Stimulated activated CD4-positive, alpha-beta T cell treated with anti-CD3 and anti-CD28 coated beads, Interleukin-2, amount 100 ng/mL, for 24 hours (primary cell): ENCODE measurements at regions not wholly inside any gene's neighbourhood (a gene's known extent, or its start where the extent isn't known, plus 50 kb on each side); places are given as distances from the start of the nearest gene placed in this dataset.
"Not testable (repeated sequence)": the region's sequence is repeated elsewhere in the genome, so short reads cannot be mapped to it uniquely, and the experiment has no call there.

Source experiments
- DNase-seq, 2 donors: peaks; one replicate each; pipeline ENCODE4 v3.0.0-alpha.2; 2020

DNA sequence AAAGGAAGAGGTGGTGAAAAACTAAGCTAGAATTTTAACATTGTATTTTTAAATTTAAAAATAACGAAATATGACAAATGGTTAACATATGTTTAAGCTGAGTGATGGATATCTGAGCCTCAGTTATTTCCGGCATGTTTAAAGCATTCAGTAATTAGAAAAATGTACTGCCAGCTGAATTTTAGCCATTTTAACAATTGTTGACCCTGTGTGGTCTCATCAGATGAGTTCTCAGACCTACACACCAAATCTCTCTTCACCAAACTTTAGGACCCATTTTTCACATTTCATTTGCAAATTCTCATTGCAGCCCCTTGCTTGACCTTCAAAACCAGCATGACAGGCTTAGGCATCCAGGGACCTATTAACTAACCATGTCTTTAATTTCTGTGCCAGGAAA, 91.5 kb upstream of the RGPD4 start:
- no peak for DNase-seq

DNA sequence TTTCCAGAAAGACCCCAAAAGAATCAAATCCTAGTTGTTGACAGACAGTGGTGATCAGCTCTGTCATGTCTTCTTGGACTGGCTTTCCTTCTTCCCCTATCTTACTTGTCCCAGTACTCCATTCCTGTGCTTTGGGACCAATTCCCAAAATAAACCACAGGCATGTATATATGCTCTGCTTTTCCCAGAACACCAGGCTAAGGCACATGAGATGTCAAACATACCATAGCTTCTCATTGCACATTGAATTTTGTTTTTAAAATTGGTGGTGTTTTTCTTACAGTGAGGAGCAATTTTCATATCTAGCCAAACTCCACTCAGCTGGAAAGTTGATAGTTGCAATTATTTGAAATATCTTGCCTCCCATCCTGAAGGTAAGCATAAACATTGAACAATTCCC, 88.9 kb upstream of the RGPD4 start:
- DNase-seq, result no peak

DNA sequence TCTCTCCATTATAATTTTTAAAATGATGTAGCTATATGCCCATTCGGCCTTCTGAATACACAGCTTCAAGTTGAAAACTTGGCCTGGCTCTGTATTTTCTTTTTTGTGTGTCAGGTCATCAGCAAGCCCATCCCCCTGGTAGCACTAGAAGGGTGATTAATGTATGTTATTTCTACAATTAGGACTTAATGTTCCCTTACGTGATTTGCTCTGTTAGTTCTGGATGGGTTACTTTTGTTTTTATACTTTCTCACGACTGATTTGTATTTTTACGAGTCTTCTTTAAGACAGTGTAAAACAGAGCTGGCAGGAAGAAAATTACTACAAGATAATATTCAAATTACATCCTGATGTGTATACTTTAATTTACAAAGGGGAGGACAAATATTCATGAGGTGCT, 88.4 kb upstream of the RGPD4 start:
- DNase-seq, result no peak

DNA sequence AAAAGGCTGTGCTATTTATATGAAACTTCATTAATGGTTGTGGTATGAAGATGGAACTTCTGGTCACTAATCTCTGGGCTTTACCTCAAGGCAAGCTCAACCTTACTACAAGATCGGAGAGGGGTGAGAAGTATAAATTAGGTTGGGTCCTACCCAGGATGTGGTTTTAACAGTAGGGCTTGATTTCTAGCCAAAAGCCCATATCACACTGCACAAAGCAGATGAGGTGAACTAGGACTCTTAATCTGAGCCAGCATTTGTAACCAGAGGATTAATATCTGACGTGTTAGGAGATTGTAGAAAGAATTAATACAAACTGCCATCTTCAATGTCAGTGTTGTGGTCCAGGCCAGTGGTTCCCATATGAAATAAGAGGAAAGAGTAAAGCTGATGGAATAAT, 86.4 kb upstream of the RGPD4 start:
- DNase-seq, result no peak

DNA sequence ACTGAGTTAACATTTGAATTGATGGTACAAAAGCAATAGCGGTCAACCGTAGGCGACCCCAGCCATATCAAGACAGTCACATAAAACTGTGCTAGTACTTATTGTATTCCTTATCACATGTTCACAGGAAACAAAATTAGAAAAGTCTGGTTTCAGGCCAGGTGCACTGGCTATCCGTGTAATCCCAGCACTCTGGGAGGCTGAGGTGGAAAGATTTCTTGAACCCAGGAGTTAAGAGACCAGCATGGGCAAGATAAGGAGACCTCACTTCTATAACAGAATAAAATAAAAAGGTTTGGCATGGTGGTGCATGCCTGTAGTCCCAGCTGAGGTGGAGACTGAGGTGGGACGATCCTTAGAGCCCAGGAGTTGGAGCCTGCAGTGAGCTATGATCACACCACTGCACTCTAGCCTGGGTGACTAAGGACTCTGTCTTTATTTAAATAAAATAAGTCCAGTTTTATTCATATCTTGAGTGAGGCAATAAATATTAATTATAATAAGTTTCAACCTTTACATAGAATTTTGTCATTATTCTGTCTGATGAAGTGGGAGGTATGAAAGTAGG, 84.1 kb upstream of the RGPD4 start:
- DNase-seq, result no peak

DNA sequence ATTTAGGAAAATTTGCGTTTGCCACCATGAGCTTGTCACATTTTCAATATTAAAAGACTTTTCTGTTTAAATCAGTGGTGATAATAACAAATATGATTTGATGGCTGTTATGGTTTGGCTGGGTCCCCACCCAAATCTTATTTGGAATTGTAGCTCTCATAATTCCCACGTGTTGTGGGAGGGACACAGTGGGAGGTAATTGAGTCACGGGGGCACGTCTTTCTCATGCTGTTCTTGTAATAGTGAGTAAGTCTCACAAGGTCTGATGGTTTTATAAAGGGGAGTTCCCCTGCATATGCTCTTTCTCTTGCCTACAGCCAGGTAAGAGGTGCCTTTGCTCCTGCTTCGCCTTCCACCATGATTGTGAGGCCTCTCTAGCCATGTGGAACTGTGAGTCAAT, 83.4 kb upstream of the RGPD4 start:
- DNase-seq, result no peak

DNA sequence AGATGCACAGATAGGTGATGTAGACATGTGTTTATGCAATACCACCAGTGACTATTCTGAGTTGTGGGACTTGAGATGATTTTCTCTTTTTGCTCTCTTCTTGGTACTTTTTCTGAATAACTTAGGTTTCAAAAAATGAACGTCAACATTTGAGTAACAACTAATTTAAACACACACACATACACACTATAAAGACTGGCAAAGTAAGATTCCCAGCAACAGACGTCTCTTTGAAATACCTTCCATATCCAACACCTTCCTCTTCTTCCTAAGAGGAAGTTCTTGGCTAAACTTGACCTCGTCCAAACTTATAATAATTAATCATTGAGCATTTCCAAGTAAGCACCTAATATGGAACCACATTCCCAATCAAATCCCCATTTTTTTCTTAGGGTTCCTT, 81.6 kb upstream of the RGPD4 start:
- DNase-seq, result no peak

DNA sequence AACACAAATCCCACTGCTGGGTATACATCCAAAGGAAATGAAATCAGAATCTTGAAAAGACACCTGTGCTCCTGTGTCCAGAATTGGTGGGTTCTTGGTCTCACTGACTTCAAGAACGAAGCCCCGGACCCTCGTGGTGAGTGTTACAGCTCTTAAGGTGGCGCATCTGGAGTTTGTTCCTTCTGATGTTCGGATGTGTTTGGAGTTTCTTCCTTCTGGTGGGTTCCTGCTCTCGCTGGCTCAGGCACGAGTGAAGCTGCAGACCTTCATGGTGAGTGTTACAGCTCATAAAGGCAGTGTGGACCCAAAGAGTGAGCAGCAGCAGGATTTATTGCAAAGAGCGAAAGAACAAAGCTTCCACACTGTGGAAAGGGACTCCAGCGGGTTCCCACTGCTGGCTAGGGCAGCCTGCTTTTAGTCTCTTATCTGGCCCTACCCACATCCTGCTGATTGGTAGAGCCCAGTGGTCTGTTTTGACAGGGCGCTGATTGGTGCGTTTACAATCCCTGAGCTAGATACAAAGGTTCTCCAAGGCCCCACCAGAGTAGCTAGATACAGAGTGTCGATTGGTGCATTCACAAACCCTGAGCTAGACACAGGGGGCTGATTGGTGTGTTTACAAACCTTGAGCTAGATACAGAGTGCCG, 80.0 kb upstream of the RGPD4 start:
- not testable (repeated sequence) for DNase-seq

DNA sequence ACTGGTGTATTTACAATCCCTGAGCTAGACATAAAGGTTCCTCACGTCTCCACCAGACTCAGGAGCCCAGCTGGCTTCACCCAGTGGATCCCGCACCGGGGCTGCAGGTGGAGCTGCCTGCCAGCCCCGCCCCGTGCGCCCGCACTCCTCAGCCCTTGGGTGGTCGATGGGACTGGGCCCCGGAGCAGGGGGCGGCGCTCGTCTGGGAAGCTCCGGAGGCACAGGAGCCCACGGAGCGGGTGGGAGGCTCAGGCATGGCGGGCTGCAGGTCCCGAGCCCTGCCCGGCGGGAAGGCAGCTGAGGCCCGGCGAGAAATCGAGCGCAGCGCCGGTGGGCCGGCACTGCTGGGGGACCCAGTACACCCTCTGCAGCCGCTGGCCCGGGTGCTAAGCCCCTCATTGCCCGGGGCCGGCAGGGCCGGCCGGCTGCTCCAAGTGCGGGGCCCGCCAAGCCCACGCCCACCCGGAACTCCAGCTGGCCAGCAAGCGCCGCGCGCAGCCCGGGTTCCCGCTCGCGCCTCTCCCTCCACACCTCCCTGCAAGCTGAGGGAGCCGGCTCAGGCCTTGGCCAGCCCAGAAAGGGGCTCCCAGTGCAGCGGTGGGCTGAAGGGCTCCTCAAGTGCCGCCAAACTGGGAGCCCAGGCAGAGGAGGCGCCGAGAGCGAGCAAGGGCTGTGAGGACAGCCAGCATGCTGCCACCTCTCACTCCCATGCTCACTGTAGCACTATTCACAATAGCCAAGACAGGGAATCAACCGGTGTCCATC, 79.3 kb upstream of the RGPD4 start:
- DNase-seq, result not testable (repeated sequence)

DNA sequence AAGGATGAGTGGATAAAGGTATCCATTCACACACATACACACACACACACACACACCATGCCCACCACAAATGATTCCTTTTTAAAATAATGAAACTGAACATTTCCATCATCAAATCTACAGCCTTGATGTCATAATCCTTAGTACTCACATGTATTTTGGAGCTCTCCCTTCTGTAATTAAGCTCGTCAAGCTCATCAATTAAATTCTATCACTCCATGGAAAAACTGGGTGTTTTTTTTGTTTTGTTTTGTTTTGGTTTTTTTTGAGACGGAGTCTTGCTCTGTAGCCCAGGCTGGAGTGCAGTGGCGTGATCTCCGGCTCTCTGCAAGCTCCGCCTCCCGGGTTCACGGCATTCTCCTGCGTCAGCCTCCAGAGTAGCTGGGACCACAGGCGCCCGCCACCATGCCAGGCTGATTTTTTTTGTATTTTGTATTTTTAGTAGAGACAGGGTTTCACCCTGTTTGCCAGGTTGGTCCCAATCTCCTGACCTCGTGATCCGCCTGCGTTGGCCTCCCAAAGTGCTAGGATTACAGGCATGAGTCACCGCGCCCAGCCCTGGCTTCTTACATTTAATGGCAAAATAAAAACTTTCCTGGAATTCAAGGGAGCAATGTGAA, 78.6 kb upstream of the RGPD4 start:
- DNase-seq, result no peak

DNA sequence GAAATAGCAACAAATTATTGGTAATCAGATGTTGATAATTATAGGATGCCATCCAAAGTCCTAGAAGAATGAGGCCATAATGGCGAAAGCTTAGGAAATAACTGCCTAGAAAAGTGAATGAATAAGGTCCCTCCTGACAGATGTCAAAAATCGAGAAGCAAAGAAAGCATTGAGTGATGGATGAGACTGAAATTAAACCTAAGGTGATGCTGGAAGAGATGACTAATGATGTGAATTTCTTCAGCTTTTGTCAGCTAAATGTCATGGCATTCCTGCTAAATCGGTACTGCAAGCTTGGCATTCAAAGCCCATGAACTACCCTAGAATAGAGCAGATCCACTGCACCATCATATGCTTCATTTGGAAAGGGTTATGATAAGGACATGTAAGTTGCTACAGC, 74.8 kb upstream of the RGPD4 start:
- DNase-seq, result no peak

DNA sequence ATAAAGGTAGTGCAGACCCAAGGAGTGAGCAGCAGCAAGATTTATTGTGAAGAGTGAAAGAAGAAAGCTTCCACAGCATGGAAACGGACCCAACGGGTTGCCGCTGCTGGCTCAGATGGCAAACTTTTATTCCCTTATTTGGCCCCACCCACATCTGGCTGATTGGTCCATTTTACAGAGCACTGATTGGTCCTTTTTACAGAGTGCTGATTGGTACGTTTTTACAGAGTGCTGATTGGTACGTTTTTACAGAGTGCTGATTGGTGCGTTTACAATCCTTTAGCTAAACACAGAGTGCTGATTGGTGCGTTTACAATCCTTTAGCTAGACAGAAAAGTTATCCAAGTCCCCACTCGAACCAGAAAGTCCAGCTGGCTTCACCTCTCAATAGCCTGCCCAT, 72.9 kb upstream of the RGPD4 start:
- not testable (repeated sequence) for DNase-seq

DNA sequence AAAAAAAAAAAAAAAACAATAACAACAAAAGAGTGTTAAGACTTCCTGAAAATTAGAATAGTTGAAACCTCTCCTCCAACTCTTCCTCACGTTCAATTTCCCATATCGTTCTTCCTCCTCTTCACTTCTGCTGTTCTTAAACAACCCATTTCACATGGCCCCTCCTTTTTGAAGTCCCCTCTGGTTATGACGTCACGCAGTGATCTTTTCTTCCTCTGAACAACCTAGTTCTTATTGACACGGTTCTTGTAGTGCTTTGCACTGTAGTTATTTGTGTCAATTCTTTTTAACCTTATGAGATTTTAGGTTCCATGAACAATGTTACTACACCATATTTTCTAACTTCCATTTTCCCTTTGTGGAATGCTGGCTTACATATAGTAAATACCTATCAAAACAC, 69.5 kb upstream of the RGPD4 start:
- no peak for DNase-seq

DNA sequence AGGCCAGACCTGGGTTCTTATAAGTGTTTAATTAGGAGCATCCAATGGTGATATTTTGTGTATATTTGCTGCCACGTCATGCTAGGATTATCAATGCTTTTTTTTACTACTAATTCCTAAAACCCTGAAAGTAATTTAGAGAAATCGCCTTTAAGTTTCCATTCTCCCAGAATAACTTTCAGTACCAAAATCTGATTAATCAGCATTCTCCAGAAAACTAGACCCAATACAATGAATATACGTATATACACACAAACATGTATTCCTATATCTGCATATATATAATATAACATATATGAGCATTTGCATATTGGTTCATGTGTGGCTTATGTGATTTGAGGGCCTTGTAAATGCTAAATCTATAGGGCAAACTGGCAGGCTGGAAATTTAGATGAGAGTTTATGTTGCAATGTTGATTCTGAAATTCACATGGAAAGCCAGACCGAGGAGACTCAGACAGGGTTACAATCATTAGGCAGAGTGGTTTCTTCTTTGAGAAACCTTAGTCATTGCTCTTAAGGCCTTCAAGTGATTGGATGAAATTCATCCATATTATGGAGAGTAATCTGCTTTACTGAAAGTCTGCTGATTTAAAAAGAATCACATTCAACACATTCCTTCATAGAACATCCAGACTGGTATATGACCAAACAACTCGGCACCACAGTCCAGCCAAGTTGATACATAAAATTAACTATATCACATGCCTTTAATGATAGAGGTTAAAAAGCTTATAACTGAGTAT, 65.9 kb upstream of the RGPD4 start:
- DNase-seq, result no peak

DNA sequence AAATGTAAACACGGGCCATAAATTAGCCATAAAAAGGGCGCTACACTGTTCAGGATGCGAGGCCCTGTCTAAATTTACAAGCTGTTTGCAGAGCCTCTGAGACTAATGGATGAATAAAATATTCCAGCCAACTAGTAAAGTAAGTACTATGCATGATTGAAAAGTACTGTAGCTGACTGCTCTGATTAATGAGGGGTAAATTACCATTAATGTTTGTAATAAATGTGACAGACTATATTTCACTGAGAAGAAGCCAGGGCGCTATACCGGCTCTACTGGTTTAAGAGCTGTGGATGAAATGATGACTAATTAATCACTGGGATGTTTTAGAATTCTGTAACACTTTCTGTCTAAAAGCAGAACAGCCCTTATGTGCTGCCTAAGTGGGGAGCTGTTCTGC, 54.3 kb upstream of the RGPD4 start:
- no peak for DNase-seq

DNA sequence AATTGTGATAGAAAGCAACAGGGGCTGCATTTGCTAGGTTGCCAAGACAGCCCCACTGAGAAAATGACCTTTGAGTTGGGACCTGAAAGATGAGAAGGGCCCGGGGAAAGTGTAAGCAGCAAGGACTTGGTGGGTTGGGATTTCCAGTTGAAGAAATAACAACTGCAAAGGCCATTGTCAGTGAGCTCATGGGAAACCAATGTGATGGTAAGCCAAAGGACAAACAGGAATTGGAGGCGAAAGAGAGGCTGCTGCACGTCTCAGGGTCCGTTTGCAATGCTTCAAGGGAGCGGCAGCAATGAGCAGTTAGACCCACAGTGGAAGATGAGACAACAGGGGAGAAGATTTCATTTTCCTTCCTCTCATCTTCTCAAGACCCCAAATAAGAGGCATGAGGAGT, 51.5 kb upstream of the RGPD4 start:
- no peak for DNase-seq

DNA sequence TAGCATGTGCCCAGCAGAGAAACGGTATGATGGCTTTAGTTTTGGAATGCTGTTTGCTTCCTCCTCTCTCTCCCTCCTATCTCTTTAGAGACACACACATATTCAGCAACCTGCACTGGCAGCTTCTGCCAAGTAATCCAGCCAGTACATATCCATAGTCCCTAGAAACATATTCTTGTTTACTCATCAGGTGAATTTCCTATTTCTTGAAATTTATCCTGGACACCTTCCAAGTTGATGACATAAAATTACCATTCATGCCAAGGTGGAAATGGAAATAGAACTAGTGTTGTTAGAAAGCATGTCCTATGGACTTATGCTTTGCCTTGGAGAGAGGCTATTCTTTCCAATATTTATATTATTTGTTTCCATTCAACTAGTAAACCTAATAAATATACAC, 50.9 kb upstream of the RGPD4 start:
- no peak for DNase-seq

DNA sequence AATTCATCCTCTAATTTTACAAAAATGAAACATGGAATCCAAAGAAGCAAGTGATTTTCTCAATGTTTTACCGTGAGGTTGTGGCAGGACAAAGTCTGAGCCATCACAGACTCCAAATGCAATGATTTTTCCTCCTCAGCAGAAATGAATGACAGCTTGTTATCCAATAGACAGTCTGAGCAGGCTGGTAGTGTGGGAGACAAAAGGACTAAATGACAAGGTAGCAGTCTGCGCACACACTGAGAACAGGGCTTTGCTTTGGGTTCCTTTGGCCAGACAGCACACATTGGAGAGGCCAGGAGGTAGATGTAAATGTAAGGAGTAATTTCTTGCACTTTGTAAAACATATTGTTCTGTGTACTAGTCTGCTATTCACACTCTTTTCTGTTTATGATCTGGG, 50.3 kb upstream of the RGPD4 start:
- DNase-seq, result no peak
